NCI-H345 (cell line): ENCODE measurements at regions not wholly inside any gene's neighbourhood (a gene's known extent, or its start where the extent isn't known, plus 50 kb on each side); places are given as distances from the start of the nearest gene placed in this dataset.
"Not testable (repeated sequence)": the region's sequence is repeated elsewhere in the genome, so short reads cannot be mapped to it uniquely, and the experiment has no call there.

Experiments
- DNase-seq: peaks from one replicate; lab custom pipeline; 2025; lab: John Stamatoyannopoulos, UW

DNA sequence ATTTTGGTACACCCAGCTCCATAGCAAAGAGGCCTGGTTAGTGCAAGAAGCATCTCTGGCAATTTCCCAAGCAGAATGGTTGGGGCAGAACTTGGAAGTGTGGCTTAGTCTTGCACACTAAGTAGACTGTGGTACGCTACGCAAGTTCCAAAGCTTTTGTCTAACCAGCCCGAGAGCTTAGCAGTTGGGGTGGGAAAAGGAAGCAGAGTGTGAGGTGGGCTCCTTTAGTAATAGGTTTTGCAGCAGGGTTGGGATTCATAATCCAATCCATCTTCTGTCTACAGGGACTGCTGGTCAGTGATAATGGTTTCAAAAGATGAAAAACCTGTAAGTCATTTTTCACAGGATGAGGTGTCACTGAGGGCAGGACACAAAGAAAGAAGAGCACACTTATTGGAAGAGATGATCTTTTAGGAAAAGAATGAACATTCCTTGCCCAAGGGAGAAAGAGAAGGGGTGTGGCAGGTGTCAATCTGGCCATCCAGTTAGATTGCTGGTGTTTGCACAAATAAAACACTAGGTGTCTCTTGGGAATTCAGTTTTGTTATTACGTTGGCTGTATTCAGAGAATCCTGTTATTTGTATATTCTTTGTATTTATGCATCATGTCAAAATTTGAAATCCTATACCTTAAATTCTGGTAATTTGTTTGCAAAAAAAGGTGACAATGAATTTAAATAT, 244.3 kb downstream of the GPAT3 start:
- no peak for DNase-seq

DNA sequence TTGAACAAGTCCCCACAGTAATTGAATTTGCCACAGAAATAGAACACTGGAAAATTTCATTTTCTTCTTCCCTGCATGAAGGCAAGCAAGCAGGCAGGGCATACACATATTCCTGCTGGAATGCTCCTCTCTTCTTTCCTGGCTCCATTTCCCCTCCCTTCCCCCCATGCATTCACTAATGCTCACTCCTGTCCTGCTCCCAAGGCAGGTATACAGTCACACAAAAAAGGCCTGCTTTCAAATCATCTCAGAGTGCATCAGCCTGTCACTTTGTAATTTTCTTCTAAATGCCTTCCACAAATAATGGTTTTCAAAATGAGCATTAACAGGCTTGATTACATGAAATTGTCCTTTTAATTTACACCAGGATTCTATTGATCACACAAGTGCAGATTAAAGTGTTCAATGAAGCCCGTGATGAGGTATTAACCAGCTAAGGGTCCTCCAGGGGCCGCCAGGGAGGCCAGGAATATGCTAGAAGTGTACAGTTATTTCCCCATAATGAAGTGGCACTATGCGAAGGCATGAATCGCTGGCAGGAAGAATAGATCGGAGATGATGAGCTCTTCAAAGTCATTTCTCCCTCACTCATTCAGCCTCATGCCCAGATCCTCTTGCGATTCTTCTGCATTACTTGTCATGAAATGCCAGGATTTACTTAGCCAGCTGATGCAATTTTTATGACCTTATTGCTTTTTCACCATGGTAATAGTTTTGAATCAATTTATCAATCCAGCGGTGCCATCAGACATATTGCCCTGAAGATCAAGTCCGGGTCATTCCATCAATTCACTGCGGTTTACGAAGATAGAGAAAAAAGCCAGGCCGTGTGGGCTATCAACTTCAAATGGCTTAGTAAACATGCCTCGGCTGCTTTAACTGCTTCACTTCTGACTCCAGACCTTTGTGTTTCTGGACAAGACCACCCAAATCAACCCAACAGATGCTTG, 243.5 kb downstream of the GPAT3 start:
- no peak for DNase-seq

GRCh38 chr4:83772685-83773084, 236.8 kb downstream of the GPAT3 start:
- no peak for DNase-seq

GRCh38 chr4:83771113-83771705, 235.3 kb downstream of the GPAT3 start:
- peak; percentile 1 for DNase-seq

DNA sequence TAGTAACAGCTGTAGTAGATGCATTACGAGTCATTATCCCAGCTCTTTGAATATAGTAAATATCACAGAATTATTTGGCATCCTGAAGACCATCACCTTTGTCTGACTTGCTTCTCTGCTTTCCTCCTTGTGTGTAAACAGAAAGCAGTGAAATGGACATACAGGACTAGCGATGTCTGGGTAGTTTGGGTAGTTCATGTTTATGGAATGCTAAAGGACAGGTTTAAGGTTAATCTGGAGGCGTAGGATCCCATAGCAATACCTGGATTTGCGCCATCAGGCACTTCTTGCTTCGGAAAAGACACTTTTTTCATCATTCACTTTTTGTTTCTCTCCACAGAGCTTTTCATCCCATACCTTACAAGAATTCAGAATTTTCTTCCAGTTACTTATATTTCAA, 232.2 kb downstream of the GPAT3 start:
- DNase-seq = no peak

- no peak for DNase-seq
These were observed 231.2 kb downstream of the GPAT3 start for GRCh38 chr4:83767067-83767466.

- no peak for DNase-seq
These were observed 223.7 kb downstream of the GPAT3 start for GRCh38 chr4:83759611-83760010.

DNA sequence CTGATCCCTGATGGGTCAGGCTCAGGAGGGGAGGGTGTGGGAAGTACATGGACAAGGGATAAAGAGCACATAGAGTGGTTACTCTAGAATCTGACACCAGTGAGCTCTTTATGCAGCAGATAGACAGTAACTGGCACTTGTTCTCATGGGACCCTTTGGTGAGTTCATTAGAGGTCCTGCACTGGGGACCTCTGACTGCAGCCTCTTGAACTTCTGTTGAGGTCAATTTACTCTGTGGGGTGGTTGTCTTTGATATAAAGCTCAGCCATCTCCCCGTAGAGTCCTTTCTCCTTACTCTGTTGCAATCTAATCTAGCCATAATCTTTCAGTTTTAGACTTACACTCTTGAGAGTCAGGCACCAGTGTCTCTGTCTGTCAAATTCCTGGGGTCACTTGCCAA, 222.4 kb downstream of the GPAT3 start:
- no peak for DNase-seq

DNA sequence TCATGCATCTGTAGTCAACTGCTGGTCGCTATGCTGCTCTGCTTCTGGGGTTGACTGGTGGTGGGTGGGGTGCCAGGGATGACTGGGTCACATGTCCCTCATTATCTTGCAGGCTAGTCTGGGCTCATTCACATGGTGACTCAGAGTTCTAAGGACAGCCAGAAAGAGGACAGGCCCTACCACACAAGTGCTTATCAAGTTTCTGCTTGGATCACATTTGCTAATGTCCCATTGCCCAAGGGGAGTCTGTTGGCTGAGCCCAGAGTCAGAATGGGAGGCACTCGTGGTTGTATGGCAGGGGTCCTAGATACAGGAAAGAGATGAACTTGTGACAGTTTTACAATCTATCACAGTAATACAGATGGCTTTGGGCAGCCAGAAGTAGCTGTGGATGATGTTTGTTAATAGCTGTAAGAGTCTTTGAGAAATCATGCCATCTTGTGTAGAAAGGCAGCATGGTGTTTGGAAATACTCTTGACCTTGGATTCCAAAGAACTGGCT, 221.3 kb downstream of the GPAT3 start:
- no peak for DNase-seq

GRCh38 chr4:83753260-83753659, 217.4 kb downstream of the GPAT3 start:
- DNase-seq = no peak

DNA sequence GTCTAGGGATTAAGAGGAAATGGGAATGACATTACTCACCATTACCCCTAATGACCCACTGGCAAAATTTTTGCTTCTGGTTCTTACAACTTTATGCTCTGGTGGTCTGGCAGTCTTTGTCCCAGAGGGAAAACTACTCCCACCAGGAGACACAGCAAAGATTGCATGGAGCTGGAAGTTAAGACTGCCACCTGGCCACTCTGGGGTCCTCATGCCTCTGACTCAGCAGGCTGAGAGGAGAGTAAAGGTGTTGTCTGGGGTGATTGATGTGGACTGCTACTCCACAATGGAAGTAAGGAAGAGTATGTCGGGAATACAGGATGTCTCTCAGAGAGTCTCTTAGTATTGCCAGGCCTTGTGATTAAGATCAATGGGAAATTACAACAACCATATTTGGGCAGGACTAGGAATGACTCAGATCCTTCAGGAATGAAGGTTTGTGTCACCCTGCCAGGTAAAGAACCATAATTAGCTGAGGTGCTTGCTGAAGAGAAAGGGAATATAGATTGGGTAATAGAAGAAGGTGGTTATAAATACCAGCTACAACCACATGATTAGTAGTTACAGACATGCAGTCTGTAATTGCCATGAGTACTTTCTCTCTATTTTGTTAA, 215.5 kb downstream of the GPAT3 start:
- DNase-seq = no peak

DNA sequence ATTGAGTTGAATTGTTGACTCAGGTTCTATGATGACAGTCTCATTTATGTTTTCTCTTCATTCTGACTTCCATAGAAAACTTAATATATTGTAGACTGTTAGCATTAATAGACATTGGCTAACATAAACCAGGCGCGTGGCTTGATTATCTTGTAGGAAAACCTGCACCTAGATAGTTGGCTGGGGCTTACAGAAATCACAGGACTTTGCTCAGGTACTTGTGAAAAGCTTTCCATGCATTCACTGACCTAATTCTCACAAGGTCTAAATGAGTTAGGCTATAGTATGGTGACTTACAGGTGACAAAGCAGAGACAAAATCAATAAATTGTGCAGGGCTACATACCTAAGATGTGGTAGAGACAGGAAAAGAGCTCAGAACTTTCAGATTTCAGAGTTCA, 212.8 kb downstream of the GPAT3 start:
- no peak for DNase-seq

GRCh38 chr4:83738895-83739294, 203.0 kb downstream of the GPAT3 start:
- no peak for DNase-seq

GRCh38 chr4:83734576-83734975, 198.7 kb downstream of the GPAT3 start:
- no peak for DNase-seq

DNA sequence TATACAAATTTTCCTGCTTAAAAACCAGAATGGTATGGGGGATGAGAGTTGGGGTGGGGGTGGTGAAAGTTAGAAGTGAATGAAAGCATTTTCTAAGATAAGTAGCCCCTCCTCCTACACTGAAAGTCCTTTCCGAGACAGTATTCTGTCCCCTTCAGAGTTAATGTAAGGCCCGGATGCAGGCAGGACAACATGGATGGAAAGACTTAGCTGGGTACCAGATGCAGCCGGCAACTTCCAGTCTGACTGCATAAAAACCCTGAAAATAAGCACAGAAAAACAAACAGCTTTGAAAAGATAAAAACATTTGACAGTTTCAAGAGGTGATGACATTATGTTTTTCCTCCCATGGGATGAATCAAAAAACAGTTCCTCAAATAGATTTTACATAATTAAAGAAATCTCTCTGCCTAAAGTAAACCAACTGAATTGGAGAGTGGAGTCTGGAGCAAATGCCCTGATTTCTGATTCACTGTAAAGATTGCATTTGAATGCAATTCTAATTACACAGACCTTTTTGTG, 196.3 kb downstream of the GPAT3 start:
- DNase-seq = no peak

DNA sequence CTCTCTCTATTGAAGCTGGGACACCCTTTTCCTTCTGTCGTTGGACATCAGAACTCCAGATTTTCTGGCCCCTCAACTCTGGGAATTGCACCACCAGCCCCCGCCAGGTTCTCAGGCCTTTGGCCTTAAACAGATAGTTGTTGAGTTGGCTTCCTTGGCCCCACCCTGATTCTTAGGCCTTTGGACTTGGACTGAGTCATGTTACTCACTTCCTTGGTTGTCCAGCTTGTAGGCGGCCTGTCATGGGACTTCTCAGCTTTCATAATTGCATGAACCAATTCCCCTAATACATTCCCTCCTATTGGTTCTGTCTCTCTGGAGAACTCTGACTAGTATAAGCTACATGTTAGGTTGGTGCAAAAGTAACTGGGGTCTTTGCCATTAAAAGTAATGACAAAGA, 195.7 kb downstream of the GPAT3 start:
- DNase-seq = no peak

DNA sequence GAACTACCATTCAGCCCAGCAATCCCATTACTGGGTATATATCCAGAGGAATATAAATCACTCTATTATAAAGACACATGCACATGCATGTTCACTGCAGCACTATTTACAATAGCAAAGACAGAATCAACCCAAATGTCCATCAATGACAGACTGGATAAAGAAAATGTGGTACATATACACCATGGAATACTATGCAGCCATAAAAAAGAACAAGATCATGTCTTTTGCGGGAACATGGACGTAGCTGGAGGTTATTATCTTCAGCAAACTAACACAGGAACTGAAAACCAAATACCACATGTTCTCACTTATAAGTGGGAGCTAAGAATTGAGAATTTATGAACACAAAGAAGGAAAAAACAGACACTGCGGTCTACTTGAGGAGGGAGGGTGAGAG, 195.1 kb downstream of the GPAT3 start:
- not testable (repeated sequence) for DNase-seq

- no peak for DNase-seq
These were observed 192.3 kb downstream of the GPAT3 start for GRCh38 chr4:83728191-83728590.

DNA sequence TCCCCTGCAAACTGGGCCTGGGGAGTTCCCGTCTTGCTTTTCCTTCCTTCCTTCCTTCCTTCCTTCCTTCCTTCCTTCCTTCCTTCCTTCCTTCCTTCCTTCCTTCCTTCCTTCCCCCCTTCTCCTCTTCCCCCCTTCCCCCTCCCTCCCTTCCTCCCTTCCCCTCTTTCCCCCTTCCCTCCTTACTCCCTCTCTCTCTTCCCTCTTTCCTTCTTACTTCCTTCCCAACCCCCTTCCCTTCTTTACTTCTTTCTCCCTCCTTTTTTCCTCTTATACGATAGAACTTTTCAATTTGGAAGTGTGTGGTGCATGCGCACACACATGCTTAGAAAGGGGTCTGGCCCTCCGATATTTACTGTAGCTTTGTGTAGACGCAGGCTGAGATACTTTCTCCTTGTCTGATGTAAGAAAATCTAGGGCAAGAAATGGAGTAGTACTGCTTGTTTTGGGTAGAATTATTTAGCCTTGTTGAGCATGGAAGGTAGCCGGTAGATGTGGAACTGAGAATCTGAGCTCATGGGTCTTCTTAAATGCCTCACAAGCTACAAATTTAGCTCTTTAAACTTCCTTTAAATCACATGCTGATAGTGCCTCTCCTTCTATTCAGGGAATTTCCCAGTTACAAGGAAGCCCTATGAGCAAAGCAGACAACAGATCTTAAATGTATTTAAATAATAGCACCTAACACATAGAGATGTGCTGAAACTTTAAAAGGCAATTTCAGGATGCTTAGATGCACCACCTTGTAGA, 189.6 kb downstream of the GPAT3 start:
- no peak for DNase-seq

DNA sequence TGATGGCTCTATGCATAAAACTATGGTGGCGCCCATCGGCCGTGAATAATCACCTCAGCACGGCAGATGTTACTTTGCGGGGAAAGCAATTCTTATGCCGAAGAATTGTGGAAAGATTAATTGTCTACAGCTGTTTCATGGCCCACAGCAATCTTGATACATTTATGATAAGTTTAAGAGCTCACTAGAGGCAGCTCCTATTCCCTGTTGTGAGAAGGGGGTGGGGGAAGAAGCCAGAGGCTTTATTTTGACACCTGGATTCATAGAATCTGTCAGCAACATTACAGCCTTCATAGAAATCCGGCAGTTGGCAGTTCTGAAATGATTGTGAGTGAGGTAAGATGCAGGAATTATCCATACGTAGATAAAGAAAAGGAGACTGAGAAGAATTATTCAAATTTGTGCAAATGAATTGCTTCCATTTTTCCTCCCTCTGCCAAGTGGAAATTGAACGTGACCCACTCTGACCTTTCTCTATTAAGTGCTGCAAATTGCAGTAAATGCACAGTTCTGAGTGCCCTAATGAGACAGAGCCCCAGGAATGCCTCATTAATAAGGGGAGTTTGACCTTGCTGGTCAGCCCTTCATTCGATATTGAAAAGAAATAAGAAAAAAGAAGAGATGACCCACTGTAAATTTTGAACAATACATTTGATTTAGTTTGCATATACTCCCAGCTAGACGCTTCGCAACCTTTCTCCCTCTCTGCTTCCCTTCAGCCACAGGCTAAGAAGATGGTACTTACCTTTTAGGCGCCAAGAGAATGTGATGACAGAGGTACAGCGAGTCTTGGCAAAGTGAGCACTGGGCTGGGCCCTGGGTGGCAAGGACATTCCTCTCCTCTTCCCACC, 188.8 kb downstream of the GPAT3 start:
- DNase-seq = no peak
